ENCODE measurements at regions not wholly inside any gene's neighbourhood (a gene's known extent, or its start where the extent isn't known, plus 50 kb on each side); places are given as distances from the start of the nearest gene placed in this dataset.
"Not testable (repeated sequence)": the region's sequence is repeated elsewhere in the genome, so short reads cannot be mapped to it uniquely, and the experiment has no call there.

DNA sequence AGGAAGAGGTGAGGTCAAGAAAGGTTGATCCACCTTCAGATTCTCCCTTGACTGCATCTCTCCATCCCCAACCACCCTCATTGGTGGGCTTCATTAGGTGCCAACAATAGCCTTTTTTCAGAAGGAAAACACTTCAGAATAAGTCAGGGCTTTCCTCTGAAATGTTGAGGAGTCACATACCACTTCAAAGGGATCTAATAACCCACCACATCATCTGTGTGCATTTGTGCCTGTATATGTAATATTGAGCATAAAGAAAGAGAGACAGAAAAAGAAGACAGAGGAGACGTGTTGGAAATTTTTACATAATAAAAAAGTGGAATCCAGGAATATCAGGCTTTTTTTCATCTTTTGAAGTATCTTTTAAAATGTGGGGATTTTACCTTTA lies 209.1 kb upstream of the SLC7A11 start:
- no peak for DNase-seq
- in situ Hi-C loops (cut with MboI; ENCODE audit: low pct_unique_long_range_greater_than_20kb, low sequenced_read_pairs): no loop called here

DNA sequence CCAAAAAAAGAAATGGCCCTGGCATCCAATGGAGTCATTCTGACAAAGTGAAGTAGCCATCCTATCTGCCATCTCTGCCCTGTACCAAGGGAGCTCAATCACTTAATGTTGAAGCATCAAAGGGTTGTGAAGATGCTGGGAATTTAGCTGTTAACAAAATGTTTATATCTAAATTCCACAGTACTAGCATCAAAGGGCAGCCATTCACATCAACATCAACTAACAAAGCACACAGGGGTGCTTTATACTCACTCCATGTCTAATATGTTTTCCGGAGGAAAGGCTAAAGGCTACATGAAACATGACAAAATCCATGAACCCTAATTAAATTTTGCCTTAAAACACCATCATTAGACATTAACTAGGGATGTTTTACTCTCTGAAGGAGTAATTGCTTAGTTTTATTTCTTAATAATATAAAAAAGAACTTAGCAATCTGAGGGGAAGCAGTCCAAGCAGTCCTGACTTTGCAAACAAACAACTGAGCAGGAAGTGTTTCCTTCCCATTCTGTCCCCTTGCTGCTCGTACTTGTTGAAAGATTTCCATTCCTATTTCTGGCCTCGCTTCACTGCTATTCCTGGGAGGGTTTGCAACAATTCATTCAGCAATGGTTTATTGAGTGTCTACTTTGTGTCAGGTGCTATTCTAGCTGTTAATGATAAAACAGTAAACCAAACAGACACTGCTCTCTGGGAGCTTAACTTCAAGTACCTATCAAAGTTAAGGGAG lies 208.6 kb upstream of the SLC7A11 start:
- no peak for DNase-seq
- in situ Hi-C loops (cut with MboI; ENCODE audit: low pct_unique_long_range_greater_than_20kb, low sequenced_read_pairs): no loop called here

DNA sequence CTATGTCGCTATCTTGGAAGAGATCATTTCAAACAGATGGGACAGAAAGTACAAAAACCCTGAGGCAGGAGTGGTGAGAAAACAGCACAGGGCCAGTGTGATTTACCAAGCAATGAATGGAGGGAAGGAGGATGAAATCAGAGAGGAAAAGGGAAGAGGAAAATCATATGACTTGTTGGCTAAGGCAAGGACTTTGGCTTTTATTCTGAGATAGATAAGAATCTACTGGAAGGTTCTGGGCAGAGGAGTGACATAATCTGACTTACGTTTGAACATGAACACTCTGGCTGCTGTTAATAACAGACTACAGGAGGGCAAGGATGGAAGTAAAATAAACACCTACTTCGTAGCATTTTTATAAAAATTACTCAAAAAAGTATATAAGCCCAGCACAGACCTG lies 207.8 kb upstream of the SLC7A11 start:
- in situ Hi-C loops (cut with MboI; ENCODE audit: low pct_unique_long_range_greater_than_20kb, low sequenced_read_pairs): no loop called here

DNA sequence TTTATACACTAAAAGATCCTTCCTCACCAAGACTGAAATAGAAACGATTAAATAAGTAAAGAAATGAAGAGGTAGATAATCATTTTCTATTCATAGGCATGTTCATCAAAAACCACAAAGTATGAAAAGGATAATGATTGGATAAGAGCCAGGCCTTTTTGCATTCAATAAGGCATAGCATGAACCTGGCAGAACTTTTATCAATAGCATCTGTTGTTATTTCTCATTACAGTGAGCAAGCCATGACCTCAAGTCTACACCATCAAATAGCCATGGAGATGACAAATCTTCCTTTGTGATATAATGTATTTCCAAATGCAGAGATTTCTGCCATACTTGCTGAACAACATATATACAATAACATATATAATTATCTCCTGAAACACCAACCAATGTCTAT lies 206.0 kb upstream of the SLC7A11 start:
- no peak for DNase-seq
- in situ Hi-C loops (cut with MboI; ENCODE audit: low pct_unique_long_range_greater_than_20kb, low sequenced_read_pairs): no loop called here

More for the DNA sequence above, 207.8 kb upstream of the SLC7A11 start:
- DNase-seq: no peak

DNA sequence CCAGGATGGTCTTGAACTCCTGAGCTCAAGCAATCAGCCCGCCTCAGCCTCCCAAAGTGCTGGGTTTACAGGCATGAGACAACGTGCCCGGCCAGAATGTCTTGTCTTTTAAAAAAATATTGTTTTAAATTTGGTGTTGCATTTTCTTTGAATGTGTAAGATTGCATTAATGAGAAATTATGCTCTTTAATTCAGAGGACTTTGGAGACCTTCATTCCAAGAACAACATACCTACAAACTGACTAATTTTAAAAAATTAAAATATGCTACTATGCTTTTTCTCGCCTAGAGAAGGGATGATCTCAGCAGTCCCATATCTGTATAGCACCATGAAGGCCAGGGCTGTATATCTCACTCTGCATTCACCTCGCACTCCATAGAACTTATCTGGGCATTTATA lies 204.3 kb upstream of the SLC7A11 start:
- DNase-seq: no peak
- in situ Hi-C loops (cut with MboI; ENCODE audit: low pct_unique_long_range_greater_than_20kb, low sequenced_read_pairs): no loop called here

DNA sequence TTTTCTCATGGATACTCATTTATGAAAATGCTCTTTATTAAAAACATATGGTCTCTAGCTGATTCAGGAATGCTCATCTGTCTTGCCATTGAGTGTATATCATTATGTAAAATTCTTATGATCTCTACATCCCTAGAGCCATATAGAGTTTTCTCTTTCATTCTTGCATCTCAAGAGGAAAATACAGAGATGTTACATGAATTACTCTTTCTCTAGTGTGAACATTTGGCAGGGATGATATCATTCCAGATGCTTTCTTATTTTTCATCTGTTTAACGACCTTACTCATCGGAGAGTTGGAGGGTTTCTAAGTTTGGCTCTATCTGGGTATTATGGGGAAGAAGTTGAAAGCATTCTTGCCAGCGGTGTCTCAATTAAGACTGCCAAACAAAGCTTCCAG lies 202.9 kb upstream of the SLC7A11 start:
- no peak for DNase-seq
- in situ Hi-C loops (cut with MboI; ENCODE audit: low pct_unique_long_range_greater_than_20kb, low sequenced_read_pairs): no loop called here

DNA sequence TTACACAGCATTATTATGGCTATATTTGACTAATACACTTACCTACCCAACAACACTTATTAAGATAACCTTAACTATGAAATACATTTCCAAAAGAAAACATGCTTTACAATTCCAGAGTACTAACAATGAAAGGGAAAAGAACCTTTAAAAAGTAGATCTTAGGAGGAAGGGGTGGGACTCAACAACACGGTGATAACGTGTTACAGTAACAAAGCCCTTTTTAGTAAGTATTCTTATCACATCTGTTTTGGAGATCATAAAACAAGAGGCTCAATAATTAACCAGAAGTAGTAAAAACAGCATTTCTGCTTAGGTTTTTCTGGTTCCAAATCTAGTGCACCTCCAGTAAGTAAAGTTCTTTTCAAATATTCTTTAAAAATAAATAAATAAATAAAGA lies 202.1 kb upstream of the SLC7A11 start:
- in situ Hi-C loops (cut with MboI; ENCODE audit: low pct_unique_long_range_greater_than_20kb, low sequenced_read_pairs): no loop called here
- DNase-seq: no peak

DNA sequence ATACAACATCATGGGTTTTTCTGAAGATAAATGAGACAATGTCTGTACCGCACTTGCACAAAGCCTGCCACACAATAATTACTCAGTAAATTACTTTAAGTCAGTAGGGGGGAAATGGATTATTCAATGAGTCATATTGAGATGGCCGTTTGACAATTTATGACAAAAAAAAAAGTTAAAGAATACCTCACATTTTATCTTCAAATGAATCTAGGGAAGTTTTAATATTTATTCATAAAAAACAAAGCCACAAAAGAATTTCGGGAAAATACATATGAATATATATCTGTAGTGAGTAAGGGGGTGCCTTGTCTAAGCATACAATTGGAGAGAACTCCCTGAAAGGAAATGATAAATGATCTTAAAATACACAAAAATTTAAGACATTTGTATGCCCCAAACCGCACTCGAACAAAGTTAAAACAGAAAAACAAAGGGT lies 197.0 kb upstream of the SLC7A11 start:
- in situ Hi-C loops (cut with MboI; ENCODE audit: low pct_unique_long_range_greater_than_20kb, low sequenced_read_pairs): no loop called here
- no peak for DNase-seq

DNA sequence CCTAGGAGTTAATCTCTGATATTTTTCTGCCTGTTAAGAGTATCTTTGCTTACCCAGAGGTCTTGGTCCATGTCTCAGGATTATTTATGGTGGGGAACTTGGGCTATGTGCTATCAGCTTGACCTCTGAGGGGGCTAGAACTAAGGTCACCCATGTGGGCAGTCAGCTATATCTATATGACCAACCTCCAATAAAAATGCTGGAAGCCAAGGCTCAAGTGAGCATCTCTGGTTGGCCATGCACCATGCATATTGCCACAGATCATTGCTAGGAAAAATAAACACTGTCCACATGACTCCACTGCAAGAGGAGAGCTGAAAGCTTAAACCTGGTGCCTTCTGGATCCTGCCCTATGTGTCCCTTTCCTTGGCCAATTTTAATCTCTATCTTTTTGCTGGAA lies 196.5 kb upstream of the SLC7A11 start:
- no peak for DNase-seq
- in situ Hi-C loops (cut with MboI; ENCODE audit: low pct_unique_long_range_greater_than_20kb, low sequenced_read_pairs): no loop called here

DNA sequence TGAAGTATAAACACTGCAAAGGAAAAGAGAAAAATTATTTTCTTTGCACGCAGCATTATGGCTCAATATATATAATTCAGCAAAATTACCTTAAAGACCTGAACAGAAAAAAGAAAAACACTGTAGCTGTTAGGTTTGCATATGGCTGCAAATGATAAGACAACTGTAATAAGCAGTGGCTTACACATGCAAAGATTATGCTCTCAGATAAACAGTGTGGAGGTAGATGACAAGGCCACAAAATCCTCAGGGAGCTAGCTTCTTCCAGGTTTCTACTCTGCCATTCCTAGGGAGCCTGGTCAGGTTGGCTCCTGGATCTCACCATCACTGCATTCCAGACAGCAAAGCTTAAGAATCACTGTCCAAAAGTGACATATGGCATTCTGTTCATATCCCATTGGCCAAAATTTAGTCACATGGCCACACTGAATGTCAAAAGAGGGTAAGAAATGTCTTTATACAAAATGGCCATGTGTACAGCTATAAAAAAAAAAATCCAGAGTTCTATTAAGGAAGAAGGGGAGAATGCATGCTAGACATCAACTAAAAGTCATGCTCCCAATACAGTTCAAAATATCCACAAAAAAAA lies 195.2 kb upstream of the SLC7A11 start:
- DNase-seq: no peak
- in situ Hi-C loops (cut with MboI; ENCODE audit: low pct_unique_long_range_greater_than_20kb, low sequenced_read_pairs): no loop called here

DNA sequence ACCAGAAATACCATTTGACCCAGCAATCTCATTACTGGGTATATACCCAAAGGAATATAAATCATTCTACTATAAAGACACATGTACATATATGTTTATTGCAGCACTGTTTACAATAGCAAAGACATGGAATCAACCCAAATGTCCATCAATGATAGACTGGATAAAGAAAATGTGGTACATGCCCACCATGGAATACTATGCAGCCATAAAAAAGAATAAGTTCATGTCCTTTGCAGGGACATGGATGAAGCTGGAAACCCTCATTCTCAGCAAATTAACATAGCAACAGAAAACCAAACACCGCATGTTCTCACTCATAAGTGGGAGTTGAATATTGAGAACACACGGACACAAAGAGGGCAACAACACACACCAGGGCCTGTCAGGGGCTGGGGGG lies 193.6 kb upstream of the SLC7A11 start:
- in situ Hi-C loops (cut with MboI; ENCODE audit: low pct_unique_long_range_greater_than_20kb, low sequenced_read_pairs); DNase-seq: not testable (repeated sequence)

DNA sequence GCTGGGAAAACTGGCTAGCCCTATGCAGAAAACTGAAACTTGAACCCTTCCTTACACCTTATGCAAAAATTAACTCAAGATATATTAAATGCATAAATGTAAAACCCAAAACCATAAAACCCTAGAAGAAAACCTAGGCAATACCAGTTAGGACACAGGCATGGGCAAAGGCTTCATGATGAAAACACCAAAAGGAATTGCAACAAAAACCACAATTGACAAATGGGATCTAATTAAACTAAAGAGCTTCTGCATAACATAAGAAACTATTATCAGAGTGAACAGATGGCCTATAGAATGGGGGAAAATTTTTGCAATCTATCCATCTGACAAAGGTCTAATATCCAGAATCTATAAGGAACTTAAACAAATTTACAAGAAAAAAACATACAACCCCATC lies 192.9 kb upstream of the SLC7A11 start:
- DNase-seq; in situ Hi-C loops (cut with MboI; ENCODE audit: low pct_unique_long_range_greater_than_20kb, low sequenced_read_pairs): not testable (repeated sequence)

DNA sequence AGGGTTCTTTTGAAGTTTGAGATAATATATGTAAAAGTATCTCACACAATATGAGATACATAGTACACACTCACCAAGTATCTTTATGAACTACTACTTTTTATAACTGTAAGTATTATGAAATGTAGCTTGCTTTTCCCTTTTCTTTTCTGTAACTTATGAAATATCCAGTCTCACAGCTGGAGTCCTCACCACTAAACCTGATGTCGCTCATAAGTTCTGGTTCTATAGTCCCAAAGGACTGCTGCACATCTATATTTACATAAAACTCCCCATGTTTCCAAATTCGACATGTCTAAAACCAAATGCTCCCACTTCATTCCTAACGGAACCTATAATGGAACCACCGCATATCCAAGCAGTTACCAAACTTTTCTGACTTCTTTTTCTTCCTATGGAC lies 186.5 kb upstream of the SLC7A11 start:
- no peak for DNase-seq
- in situ Hi-C loops (cut with MboI; ENCODE audit: low pct_unique_long_range_greater_than_20kb, low sequenced_read_pairs): no loop called here

DNA sequence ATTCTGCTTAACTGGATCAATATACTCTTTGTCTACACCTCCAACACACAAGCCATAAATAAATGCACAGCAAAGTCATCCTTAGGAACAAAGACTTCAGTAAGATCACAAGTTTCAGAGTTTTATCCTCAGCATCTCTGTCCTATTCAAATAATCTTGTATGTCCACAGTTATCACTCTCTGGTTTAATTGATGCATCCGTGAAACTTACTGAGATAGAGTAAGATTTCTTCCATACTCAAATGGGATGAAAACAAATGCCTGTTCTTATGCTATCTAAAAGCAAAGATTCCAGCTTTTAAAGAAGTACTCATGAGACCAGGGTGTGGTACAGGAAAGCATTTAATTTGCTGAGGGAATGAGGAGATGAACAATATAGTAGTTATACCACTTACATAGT lies 184.6 kb upstream of the SLC7A11 start:
- no peak for DNase-seq
- in situ Hi-C loops (cut with MboI; ENCODE audit: low pct_unique_long_range_greater_than_20kb, low sequenced_read_pairs): no loop called here

DNA sequence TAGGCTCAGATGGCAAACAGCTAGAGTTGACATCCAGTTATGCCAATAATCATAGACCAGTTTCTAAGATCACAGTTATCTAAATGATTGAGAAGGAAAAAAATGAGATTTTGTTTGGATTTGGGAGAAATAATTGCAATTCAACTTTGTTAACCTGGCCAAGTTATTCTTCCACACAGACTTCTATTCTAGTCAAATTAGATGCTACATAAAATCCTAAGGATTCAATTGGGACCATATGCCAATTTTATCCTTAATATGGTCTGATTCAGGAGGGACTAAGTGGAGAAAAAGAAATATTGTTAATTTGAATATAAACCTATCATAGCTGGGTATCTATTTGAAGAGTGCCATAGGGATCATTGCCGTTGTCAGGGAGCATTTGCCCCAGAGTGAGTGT lies 178.3 kb upstream of the SLC7A11 start:
- in situ Hi-C loops (cut with MboI; ENCODE audit: low pct_unique_long_range_greater_than_20kb, low sequenced_read_pairs): no loop called here
- no peak for DNase-seq

DNA sequence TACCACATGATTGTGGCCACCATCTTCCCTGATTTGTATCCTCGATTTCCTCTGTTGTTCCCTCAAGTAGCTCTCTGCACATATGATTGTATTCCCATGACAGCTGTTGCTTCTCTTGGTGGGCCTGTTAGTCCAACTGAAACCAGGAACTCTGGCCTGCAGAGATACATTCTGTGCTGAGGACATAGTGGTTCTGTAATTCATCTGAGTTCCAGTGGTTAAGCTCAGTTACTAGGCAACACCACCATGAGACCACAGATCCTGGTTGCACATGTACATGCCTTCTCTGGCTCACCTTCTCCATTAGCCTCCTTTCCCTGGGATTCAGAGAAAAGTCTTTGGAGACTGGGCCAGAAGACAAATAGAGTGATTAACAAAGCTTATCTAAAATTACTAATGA lies 172.1 kb upstream of the SLC7A11 start:
- in situ Hi-C loops (cut with MboI; ENCODE audit: low pct_unique_long_range_greater_than_20kb, low sequenced_read_pairs): no loop called here
- DNase-seq: no peak

DNA sequence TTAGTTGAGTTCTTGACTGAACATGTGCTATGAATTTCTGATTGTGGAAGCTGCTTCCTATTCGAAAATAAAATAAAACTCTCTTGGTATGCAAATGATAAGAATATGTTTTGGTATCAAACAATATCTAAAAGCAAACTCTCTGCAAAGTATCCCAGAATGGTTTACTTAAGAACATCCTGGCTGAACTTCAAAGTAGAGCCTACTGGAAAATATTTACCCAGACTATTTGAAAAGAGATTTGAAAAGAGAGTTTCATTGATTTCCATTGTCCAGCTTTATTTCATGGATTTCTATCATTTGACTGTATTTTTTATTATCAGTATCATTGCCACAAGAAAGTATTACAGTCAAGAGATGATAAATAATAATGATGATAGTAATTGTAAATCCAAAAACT lies 171.1 kb upstream of the SLC7A11 start:
- no peak for DNase-seq

DNA sequence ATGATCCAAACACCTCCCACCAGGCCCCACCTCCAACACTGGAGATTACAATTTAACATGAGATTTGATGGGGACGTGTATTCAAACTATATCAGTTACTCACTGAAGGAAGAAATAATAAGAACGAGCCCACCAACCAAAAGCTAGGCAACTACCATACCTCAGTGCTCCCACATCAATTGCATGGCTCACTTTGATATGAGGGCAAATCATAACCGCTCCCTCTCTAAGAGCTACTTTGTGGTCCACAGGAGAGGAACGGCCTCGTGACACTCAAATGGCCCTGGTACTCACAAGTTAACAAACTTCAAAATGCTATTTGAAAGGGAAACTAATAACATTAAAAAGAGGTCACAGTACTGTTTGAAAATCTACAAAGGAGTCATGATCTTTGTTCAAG lies 170.7 kb upstream of the SLC7A11 start:
- no peak for DNase-seq
- in situ Hi-C loops (cut with MboI; ENCODE audit: low pct_unique_long_range_greater_than_20kb, low sequenced_read_pairs): no loop called here

More for the DNA sequence above, 171.1 kb upstream of the SLC7A11 start:
- in situ Hi-C loops (cut with MboI; ENCODE audit: low pct_unique_long_range_greater_than_20kb, low sequenced_read_pairs): no loop called here

DNA sequence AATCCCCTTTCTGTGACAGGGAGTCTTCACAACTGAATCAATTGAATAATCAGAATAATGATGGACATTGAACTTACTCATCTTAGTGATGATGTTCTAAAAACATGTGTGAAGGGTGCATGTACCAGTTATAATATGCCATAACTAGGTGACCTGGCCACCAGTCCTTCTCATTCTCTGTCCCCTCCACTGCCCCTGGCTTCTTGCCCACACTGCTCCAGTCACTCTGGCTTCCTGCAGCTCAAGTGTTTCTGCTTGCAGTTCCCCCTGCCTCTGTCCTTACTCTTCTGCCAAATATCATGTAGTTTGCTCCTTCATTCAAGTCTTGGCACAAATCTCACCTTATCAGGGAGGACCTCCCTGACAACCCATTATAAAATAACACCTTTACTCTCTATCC lies 168.1 kb upstream of the SLC7A11 start:
- no peak for DNase-seq
- in situ Hi-C loops (cut with MboI; ENCODE audit: low pct_unique_long_range_greater_than_20kb, low sequenced_read_pairs): no loop called here

DNA sequence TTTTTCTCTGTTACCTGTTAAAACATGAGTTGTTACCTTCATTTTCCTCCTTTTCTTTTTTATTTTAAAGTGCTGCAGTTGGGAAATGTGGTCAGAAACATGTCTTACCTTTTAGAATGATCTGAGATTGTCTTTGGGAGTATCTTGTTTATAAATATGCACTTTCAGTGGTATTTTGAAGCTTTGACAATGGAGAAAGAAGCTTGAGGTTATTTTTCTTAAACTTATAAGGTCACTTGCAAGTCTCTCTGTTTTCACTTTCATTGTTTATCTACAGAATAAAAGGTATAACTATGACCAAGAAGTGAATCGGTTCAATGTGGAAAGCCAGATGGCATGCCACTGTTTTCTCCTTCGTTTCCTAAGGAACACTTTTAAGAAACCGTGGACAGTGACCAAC lies 167.5 kb upstream of the SLC7A11 start:
- no peak for DNase-seq
- in situ Hi-C loops (cut with MboI; ENCODE audit: low pct_unique_long_range_greater_than_20kb, low sequenced_read_pairs): no loop called here

DNA sequence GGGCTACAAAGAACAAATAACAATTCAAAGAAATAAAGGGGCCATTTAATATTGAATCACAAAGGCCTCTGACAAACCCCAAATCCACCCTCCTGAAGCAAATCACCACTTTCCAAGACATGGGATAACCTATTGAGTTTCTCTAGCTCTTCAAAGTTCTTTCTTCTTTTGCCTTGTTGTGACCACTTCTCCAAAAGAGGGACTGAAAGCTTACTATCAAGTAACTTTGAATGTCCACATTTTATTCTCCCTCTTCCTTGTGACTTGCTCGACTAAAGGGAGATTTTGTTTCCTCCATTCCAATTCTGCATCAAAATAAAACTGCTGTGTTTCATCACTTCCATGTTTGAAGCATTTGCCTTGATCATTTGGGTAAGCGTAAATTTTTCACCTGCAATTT lies 166.6 kb upstream of the SLC7A11 start:
- DNase-seq: no peak
- in situ Hi-C loops (cut with MboI; ENCODE audit: low pct_unique_long_range_greater_than_20kb, low sequenced_read_pairs): no loop called here
